ENCODE measurements at regions not wholly inside any gene's neighbourhood (a gene's known extent, or its start where the extent isn't known, plus 50 kb on each side); places are given as distances from the start of the nearest gene placed in this dataset.
"Not testable (repeated sequence)": the region's sequence is repeated elsewhere in the genome, so short reads cannot be mapped to it uniquely, and the experiment has no call there.

DNA sequence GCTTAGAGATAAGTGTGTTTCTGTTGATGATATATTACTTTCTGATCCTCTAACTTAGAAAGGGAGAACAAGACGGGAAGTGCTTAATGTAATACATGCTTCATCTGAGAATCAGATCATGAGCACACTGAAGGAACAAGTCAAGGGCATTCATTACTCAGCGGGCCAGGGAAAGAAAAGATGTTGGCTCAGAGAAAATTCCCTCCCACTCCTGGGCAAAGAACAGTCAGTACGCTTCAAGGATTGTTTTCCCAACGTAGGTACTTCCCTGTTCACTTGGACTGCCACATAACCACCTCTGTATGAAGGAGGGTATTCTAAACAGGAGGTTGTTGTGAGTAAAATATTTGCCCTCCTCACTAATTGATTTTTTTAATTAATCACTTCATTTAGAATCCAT is 374.5 kb upstream of the FMR1 start:
- H3K4me1 Mint-ChIP-seq = no peaks in the 10 kb centered on the region
- Histone ChIP-seq H3K9me3 (ENCODE audit: control insufficient read depth in 1 of 2, low read length in 2 of 2) (no peaks in the 10 kb centered on the region), H3K4me1 (ENCODE audit: insufficient read depth, low read length) (no peaks in the 10 kb centered on the region), H3K4me3 (ENCODE audit: low read length in 2 of 2) (no peak overlapping the region), H3K27me3 (ENCODE audit: insufficient read depth, low read length) (no peaks in the 10 kb centered on the region), H3K36me3 (ENCODE audit: insufficient read depth, low read length) (no peaks in the 10 kb centered on the region), H3K27ac (ENCODE audit: low read depth, low read length) (no peak overlapping the region)
- no peaks in the 10 kb centered on the region for H3K36me3 Mint-ChIP-seq
- H3K27me3 Mint-ChIP-seq = no peaks in the 10 kb centered on the region
- no peak overlapping the region for H3K4me3 Mint-ChIP-seq
- DNase-seq = no peak
- POLR2A ChIA-PET (ENCODE audit: partially characterized antibody) = no interaction called here
- intact Hi-C loops (cut with micrococcal nuclease) = no loop called here
- H3K27ac Mint-ChIP-seq = no peak overlapping the region
- CTCF ChIA-PET (ENCODE audit: partially characterized antibody) = no interaction called here
- H3K9me3 Mint-ChIP-seq = peaks cover 0 to 1% (median 0%) of the 10 kb centered on the region in 8 donors

GRCh38 chrX:147548023-147548422 is 363.7 kb upstream of the FMR1 start:
- H3K27me3 ChIP-seq (ENCODE audit: insufficient read depth, low read length); H3K4me1 Mint-ChIP-seq; H3K9me3 Mint-ChIP-seq; H3K36me3 Mint-ChIP-seq; H3K4me3 ChIP-seq (ENCODE audit: low read length in 2 of 2); intact Hi-C loops (cut with micrococcal nuclease); H3K4me1 ChIP-seq (ENCODE audit: insufficient read depth, low read length); CTCF ChIA-PET (ENCODE audit: partially characterized antibody); H3K36me3 ChIP-seq (ENCODE audit: insufficient read depth, low read length); H3K27ac ChIP-seq (ENCODE audit: low read depth, low read length); H3K9me3 ChIP-seq (ENCODE audit: control insufficient read depth in 1 of 2, low read length in 2 of 2); POLR2A ChIA-PET (ENCODE audit: partially characterized antibody); H3K27ac Mint-ChIP-seq; H3K4me3 Mint-ChIP-seq; H3K27me3 Mint-ChIP-seq; DNase-seq: not testable (repeated sequence)

GRCh38 chrX:147550217-147550616 is 361.5 kb upstream of the FMR1 start:
- no peak for DNase-seq
- ChIA-PET CTCF (ENCODE audit: partially characterized antibody) (no interaction called here), POLR2A (ENCODE audit: partially characterized antibody) (no interaction called here)
- no peak overlapping the region for H3K4me3 ChIP-seq (ENCODE audit: low read length in 2 of 2)
- no peaks in the 10 kb centered on the region for H3K4me1 ChIP-seq (ENCODE audit: insufficient read depth, low read length)
- Mint-ChIP-seq H3K9me3 (peaks cover 0 to 1% (median 0%) of the 10 kb centered on the region in 8 donors), H3K36me3 (no peaks in the 10 kb centered on the region), H3K27ac (no peak overlapping the region), H3K27me3 (no peaks in the 10 kb centered on the region), H3K4me3 (no peak overlapping the region), H3K4me1 (no peaks in the 10 kb centered on the region)
- no peaks in the 10 kb centered on the region for H3K36me3 ChIP-seq (ENCODE audit: insufficient read depth, low read length)
- no peaks in the 10 kb centered on the region for H3K9me3 ChIP-seq (ENCODE audit: control insufficient read depth in 1 of 2, low read length in 2 of 2)
- intact Hi-C loops (cut with micrococcal nuclease) = no loop called here
- H3K27ac ChIP-seq (ENCODE audit: low read depth, low read length) = no peak overlapping the region
- H3K27me3 ChIP-seq (ENCODE audit: insufficient read depth, low read length) = no peaks in the 10 kb centered on the region

- no peaks in the 10 kb centered on the region for H3K27me3 ChIP-seq (ENCODE audit: insufficient read depth, low read length)
- H3K4me3 ChIP-seq (ENCODE audit: low read length in 2 of 2) = no peak overlapping the region
- H3K9me3 Mint-ChIP-seq = no peaks in the 10 kb centered on the region
- H3K27me3 Mint-ChIP-seq = no peaks in the 10 kb centered on the region
- H3K36me3 ChIP-seq (ENCODE audit: insufficient read depth, low read length) = no peaks in the 10 kb centered on the region
- H3K27ac Mint-ChIP-seq = no peak overlapping the region
- no peaks in the 10 kb centered on the region for H3K9me3 ChIP-seq (ENCODE audit: control insufficient read depth in 1 of 2, low read length in 2 of 2)
- no peaks in the 10 kb centered on the region for H3K4me1 Mint-ChIP-seq
- H3K27ac ChIP-seq (ENCODE audit: low read depth, low read length) = no peak overlapping the region
- no peaks in the 10 kb centered on the region for H3K36me3 Mint-ChIP-seq
- no peak for DNase-seq
- intact Hi-C loops (cut with micrococcal nuclease) = no loop called here
- no peak overlapping the region for H3K4me3 Mint-ChIP-seq
- no peaks in the 10 kb centered on the region for H3K4me1 ChIP-seq (ENCODE audit: insufficient read depth, low read length)
- ChIA-PET POLR2A (ENCODE audit: partially characterized antibody) (no interaction called here), CTCF (ENCODE audit: partially characterized antibody) (no interaction called here)
Measured at GRCh38 chrX:147559191-147559590, 352.5 kb upstream of the FMR1 start.

DNA sequence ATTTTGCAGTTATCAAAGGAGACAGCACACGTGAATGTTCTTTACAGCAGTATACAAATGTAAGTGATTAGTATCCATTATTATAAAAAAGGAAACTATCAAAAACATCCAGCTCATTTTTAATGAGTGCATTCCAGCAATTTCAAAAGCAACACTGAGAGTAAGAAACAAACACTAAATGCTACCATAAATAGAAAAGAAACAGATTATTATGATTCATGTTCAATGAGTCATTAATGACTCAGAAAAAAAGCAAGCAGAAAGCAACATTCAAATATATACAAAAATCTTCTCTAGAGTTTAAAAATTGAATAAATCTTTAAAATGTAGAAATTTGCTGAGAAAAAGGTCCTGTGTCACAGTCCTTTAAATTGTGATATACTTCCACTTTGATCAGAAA is 346.5 kb upstream of the FMR1 start:
- peaks cover 0 to 1% (median 0%) of the 10 kb centered on the region in 4 donors for H3K4me1 Mint-ChIP-seq
- no peak for DNase-seq
- no peak overlapping the region for H3K27ac Mint-ChIP-seq
- intact Hi-C loops (cut with micrococcal nuclease) = no loop called here
- no peak overlapping the region for H3K27ac ChIP-seq (ENCODE audit: low read depth, low read length)
- no peak overlapping the region for H3K4me3 Mint-ChIP-seq
- ChIA-PET CTCF (ENCODE audit: partially characterized antibody) (no interaction called here), POLR2A (ENCODE audit: partially characterized antibody) (no interaction called here)
- H3K27me3 ChIP-seq (ENCODE audit: insufficient read depth, low read length) = no peaks in the 10 kb centered on the region
- no peaks in the 10 kb centered on the region for H3K9me3 Mint-ChIP-seq
- H3K9me3 ChIP-seq (ENCODE audit: control insufficient read depth in 1 of 2, low read length in 2 of 2) = no peaks in the 10 kb centered on the region
- H3K27me3 Mint-ChIP-seq = no peaks in the 10 kb centered on the region
- H3K36me3 ChIP-seq (ENCODE audit: insufficient read depth, low read length) = no peaks in the 10 kb centered on the region
- no peak overlapping the region for H3K4me3 ChIP-seq (ENCODE audit: low read length in 2 of 2)
- H3K4me1 ChIP-seq (ENCODE audit: insufficient read depth, low read length) = no peaks in the 10 kb centered on the region
- no peaks in the 10 kb centered on the region for H3K36me3 Mint-ChIP-seq

- no peaks in the 10 kb centered on the region for H3K27me3 ChIP-seq (ENCODE audit: insufficient read depth, low read length)
- H3K4me1 Mint-ChIP-seq = peaks cover 0 to 1% (median 0%) of the 10 kb centered on the region in 4 donors
- H3K27me3 Mint-ChIP-seq = no peaks in the 10 kb centered on the region
- H3K36me3 ChIP-seq (ENCODE audit: insufficient read depth, low read length) = no peaks in the 10 kb centered on the region
- POLR2A ChIA-PET (ENCODE audit: partially characterized antibody) = no interaction called here
- no peak overlapping the region for H3K4me3 Mint-ChIP-seq
- DNase-seq = no peak
- intact Hi-C loops (cut with micrococcal nuclease) = no loop called here
- no peak overlapping the region for H3K27ac ChIP-seq (ENCODE audit: low read depth, low read length)
- no peak overlapping the region for H3K27ac Mint-ChIP-seq
- no peaks in the 10 kb centered on the region for H3K9me3 Mint-ChIP-seq
- CTCF ChIA-PET (ENCODE audit: partially characterized antibody) = no interaction called here
- H3K9me3 ChIP-seq (ENCODE audit: control insufficient read depth in 1 of 2, low read length in 2 of 2) = no peaks in the 10 kb centered on the region
- H3K4me1 ChIP-seq (ENCODE audit: insufficient read depth, low read length) = no peaks in the 10 kb centered on the region
- no peaks in the 10 kb centered on the region for H3K36me3 Mint-ChIP-seq
- no peak overlapping the region for H3K4me3 ChIP-seq (ENCODE audit: low read length in 2 of 2)
Measured at GRCh38 chrX:147570483-147570882, 341.2 kb upstream of the FMR1 start.

- Histone ChIP-seq H3K27ac (ENCODE audit: low read depth, low read length) (no peak overlapping the region), H3K9me3 (ENCODE audit: control insufficient read depth in 1 of 2, low read length in 2 of 2) (no peaks in the 10 kb centered on the region), H3K4me3 (ENCODE audit: low read length in 2 of 2) (no peak overlapping the region), H3K36me3 (ENCODE audit: insufficient read depth, low read length) (no peaks in the 10 kb centered on the region), H3K27me3 (ENCODE audit: insufficient read depth, low read length) (no peaks in the 10 kb centered on the region), H3K4me1 (ENCODE audit: insufficient read depth, low read length) (no peaks in the 10 kb centered on the region)
- no peak overlapping the region for H3K4me3 Mint-ChIP-seq
- intact Hi-C loops (cut with micrococcal nuclease) = no loop called here
- CTCF ChIA-PET (ENCODE audit: partially characterized antibody) = no interaction called here
- H3K27me3 Mint-ChIP-seq = no peaks in the 10 kb centered on the region
- POLR2A ChIA-PET (ENCODE audit: partially characterized antibody) = no interaction called here
- DNase-seq = no peak
- H3K36me3 Mint-ChIP-seq = no peaks in the 10 kb centered on the region
- H3K9me3 Mint-ChIP-seq = peaks cover 0 to 4% (median 0%) of the 10 kb centered on the region in 8 donors
- H3K4me1 Mint-ChIP-seq = peaks cover 0 to 1% (median 0%) of the 10 kb centered on the region in 4 donors
- no peak overlapping the region for H3K27ac Mint-ChIP-seq
Measured at GRCh38 chrX:147573266-147573665, 338.5 kb upstream of the FMR1 start.

- H3K9me3 Mint-ChIP-seq = peaks cover 0 to 4% (median 0%) of the 10 kb centered on the region in 8 donors
Measured at GRCh38 chrX:147602176-147602696, 309.5 kb upstream of the FMR1 start.

More at GRCh38 chrX:147602176-147602696, 309.5 kb upstream of the FMR1 start:
- no peaks in the 10 kb centered on the region for H3K36me3 Mint-ChIP-seq
- Histone ChIP-seq H3K4me3 (ENCODE audit: low read length in 2 of 2) (no peak overlapping the region), H3K9me3 (ENCODE audit: control insufficient read depth in 1 of 2, low read length in 2 of 2) (no peaks in the 10 kb centered on the region), H3K4me1 (ENCODE audit: insufficient read depth, low read length) (no peaks in the 10 kb centered on the region), H3K36me3 (ENCODE audit: insufficient read depth, low read length) (no peaks in the 10 kb centered on the region), H3K27me3 (ENCODE audit: insufficient read depth, low read length) (no peaks in the 10 kb centered on the region), H3K27ac (ENCODE audit: low read depth, low read length) (no peak overlapping the region)
- no peak for DNase-seq
- H3K27me3 Mint-ChIP-seq = peaks cover 0 to 2% of the 10 kb centered on the region in 2 donors
- no peak overlapping the region for H3K27ac Mint-ChIP-seq
- ChIA-PET POLR2A (ENCODE audit: partially characterized antibody) (no interaction called here), CTCF (ENCODE audit: partially characterized antibody) (no interaction called here)
- H3K4me1 Mint-ChIP-seq = peaks cover 0 to 4% (median 0%) of the 10 kb centered on the region in 4 donors
- intact Hi-C loops (cut with micrococcal nuclease) = no loop called here
- H3K4me3 Mint-ChIP-seq = no peak overlapping the region
